ENCODE measurements at regions not wholly inside any gene's neighbourhood (a gene's known extent, or its start where the extent isn't known, plus 50 kb on each side); places are given as distances from the start of the nearest gene placed in this dataset.

DNA sequence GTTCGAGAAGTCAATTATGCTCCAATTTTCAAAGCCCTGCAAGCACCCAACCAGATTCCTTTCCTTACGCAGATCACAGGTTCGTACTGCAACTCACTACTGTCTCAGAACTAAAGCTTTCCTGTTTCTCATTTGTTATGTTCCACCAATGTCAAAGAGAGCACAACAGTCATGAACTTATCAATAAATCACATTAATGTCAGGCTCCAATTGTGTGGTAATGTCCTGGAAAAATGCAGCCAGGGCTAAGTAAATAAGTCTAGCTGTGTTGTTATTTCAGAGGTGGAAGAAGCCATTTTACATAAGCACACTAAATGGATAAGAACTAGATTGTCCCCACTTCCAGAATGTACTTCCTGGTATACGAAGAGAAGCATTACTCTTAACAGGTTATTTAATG lies 488.6 kb upstream of the PTGER4 start:
- no peak for DNase-seq (ENCODE audit: low read depth in 2 of 2)
- TF ChIP-seq, protein P1, sequence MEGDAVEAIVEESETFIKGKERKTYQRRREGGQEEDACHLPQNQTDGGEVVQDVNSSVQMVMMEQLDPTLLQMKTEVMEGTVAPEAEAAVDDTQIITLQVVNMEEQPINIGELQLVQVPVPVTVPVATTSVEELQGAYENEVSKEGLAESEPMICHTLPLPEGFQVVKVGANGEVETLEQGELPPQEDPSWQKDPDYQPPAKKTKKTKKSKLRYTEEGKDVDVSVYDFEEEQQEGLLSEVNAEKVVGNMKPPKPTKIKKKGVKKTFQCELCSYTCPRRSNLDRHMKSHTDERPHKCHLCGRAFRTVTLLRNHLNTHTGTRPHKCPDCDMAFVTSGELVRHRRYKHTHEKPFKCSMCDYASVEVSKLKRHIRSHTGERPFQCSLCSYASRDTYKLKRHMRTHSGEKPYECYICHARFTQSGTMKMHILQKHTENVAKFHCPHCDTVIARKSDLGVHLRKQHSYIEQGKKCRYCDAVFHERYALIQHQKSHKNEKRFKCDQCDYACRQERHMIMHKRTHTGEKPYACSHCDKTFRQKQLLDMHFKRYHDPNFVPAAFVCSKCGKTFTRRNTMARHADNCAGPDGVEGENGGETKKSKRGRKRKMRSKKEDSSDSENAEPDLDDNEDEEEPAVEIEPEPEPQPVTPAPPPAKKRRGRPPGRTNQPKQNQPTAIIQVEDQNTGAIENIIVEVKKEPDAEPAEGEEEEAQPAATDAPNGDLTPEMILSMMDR (IDR thresholded peaks at IDR 0.05; ENCODE audit: low read depth, low read length): no peak
- no peak overlapping the region for H3K4me3 ChIP-seq (replicated peaks in 1 of 2; ENCODE audit: low read depth in 2 of 2, low read length in 2 of 2)

- H3K4me3 ChIP-seq (replicated peaks in 1 of 2; ENCODE audit: low read depth in 2 of 2, low read length in 2 of 2): no peak overlapping the region
- TF ChIP-seq, protein P1 (IDR thresholded peaks at IDR 0.05; ENCODE audit: low read depth, low read length): no peak
- DNase-seq (ENCODE audit: low read depth in 2 of 2): peak in 1 of 2 donors; percentile 12
Observed at GRCh38 chr5:40172721-40173120, 507.0 kb upstream of the PTGER4 start.

DNA sequence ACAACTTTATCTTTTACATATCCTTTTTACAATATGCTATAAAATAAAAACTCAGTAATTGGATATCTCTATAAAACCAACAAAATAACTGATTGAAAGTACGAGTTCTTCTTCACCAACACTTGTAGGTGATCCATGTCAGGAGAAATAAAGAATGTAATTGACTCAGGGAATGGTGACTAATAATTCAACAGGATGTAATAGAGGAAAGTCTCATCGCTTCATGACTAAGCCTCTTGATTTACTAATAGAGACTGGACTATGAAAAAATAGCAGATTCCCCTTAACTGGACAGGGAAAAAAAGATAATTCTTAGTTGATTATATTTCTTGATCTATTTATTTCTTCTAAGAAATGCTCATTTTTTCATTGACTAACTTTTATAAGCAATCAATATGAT lies 507.7 kb upstream of the PTGER4 start:
- H3K4me3 ChIP-seq (replicated peaks in 1 of 2; ENCODE audit: low read depth in 2 of 2, low read length in 2 of 2): no peak overlapping the region
- TF ChIP-seq, protein P1 (IDR thresholded peaks at IDR 0.05; ENCODE audit: low read depth, low read length): no peak
- peak in 1 of 2 donors; percentile 84 for DNase-seq (ENCODE audit: low read depth in 2 of 2)

- no peak for DNase-seq (ENCODE audit: low read depth in 2 of 2)
- H3K4me3 ChIP-seq (replicated peaks in 1 of 2; ENCODE audit: low read depth in 2 of 2, low read length in 2 of 2): no peak overlapping the region
- TF ChIP-seq, protein P1 (IDR thresholded peaks at IDR 0.05; ENCODE audit: low read depth, low read length): no peak
Observed at GRCh38 chr5:40167283-40167682, 512.4 kb upstream of the PTGER4 start.

- DNase-seq (ENCODE audit: low read depth in 2 of 2): peak in 1 of 2 donors; percentile 24
- H3K4me3 ChIP-seq (replicated peaks in 1 of 2; ENCODE audit: low read depth in 2 of 2, low read length in 2 of 2): no peak overlapping the region
- TF ChIP-seq, protein P1 (IDR thresholded peaks at IDR 0.05; ENCODE audit: low read depth, low read length): no peak
Observed at GRCh38 chr5:40166802-40167201, 512.9 kb upstream of the PTGER4 start.

DNA sequence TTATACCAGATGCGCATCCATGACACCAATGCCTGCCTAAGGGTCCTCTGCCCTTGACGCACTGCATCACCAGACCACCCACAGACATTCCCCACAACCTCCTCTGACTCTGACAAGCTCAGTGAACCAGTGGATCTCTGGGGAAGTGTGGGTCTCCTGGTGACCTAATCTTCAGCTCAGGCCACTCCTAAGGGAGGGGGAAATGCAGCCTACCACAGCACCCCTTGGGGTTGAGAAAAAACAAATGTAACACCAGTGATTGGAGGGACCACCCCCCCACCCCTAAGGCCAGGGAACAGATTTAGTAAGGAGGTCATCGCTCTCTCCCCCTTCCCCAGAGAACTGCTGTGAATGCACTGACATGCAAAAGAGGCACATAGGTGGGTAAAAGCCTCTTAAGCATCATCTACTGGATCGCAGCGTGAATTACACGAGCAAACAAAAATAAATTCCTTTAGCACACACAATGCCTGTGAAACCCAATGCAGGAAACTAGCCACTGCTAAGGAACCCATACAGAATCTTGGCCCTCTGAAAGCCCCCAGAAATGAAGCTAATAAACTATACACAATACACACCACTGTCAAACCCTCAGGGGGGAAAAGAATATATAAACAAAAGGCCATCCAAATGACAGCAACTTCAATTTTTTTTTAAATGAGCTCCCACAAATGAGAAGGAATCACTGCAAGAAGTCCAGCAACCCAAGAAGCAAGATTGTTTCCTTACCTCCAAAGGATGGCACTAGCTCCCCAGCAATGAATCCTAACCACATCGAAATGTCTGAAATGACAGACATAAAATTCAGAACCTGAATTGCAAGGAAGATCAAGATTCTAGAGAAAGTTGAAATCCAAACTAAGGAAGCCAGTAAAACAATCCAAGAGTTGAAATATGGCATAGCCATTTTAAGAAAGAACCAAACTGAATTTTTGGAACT lies 513.7 kb upstream of the PTGER4 start:
- DNase-seq (ENCODE audit: low read depth in 2 of 2): peak in 1 of 2 donors; percentile 57
- no peak overlapping the region for H3K4me3 ChIP-seq (replicated peaks in 1 of 2; ENCODE audit: low read depth in 2 of 2, low read length in 2 of 2)
- TF ChIP-seq, protein P1 (IDR thresholded peaks at IDR 0.05; ENCODE audit: low read depth, low read length): peak; percentile 10
